Coronary artery (tissue), 2 donors: ENCODE measurements at regions not wholly inside any gene's neighbourhood (a gene's known extent, or its start where the extent isn't known, plus 50 kb on each side); places are given as distances from the start of the nearest gene placed in this dataset.

Experiments
- DNase-seq: peaks from one replicate; pipeline ENCODE4 v3.0.0-alpha.2; 2017; ENCODE audit warnings: low spot score
- H3K27ac ChIP-seq, 2 donors: fragments of 200-600 bp; sonication (generic); one replicate each; pipeline ENCODE4 v1.5.1; 2016 to 2019
- H3K4me3 ChIP-seq: fragments of 200-600 bp; sonication (generic); 2 replicates; pipeline ENCODE4 v1.5.1; 2016; ENCODE audit warnings: mild to moderate bottlenecking, moderate library complexity
- CTCF ChIP-seq: fragments of 200-600 bp; sonication (generic); IDR thresholded peaks from one replicate; pipeline ENCODE4 v1.5.1; 2019; ENCODE audit warnings: antibody characterized with exemption

GRCh38 chr1:98260412-98260811 is 339.6 kb upstream of the DPYD start:
- no peak for DNase-seq
- Histone ChIP-seq H3K4me3 (no peak overlapping the region), H3K27ac (no peak overlapping the region)
- no peak for TF ChIP-seq CTCF

- TF ChIP-seq CTCF: no peak
- Histone ChIP-seq H3K4me3 (no peak overlapping the region), H3K27ac (no peak overlapping the region)
- no peak for DNase-seq
Measured at GRCh38 chr1:98256700-98257099, 335.9 kb upstream of the DPYD start.

- no peak overlapping the region for H3K27ac ChIP-seq
- no peak for DNase-seq
- H3K4me3 ChIP-seq: no peak overlapping the region
- TF ChIP-seq CTCF: no peak
Measured at GRCh38 chr1:98253145-98253544, 332.3 kb upstream of the DPYD start.

- H3K27ac ChIP-seq: no peak overlapping the region
- no peak for TF ChIP-seq CTCF
- no peak overlapping the region for H3K4me3 ChIP-seq
- DNase-seq: no peak
Measured at GRCh38 chr1:98251497-98251896, 330.7 kb upstream of the DPYD start.

- no peak for TF ChIP-seq CTCF
- no peak overlapping the region for H3K4me3 ChIP-seq
- no peak overlapping the region for H3K27ac ChIP-seq
- DNase-seq: no peak
Measured at GRCh38 chr1:98232678-98233077, 311.8 kb upstream of the DPYD start.

GRCh38 chr1:98222706-98223105 is 301.9 kb upstream of the DPYD start:
- no peak for DNase-seq
- Histone ChIP-seq H3K27ac (no peak overlapping the region), H3K4me3 (no peak overlapping the region)
- TF ChIP-seq CTCF: no peak

- Histone ChIP-seq H3K4me3 (no peak overlapping the region), H3K27ac (no peak overlapping the region)
- TF ChIP-seq CTCF: no peak
- DNase-seq: no peak
Measured at GRCh38 chr1:98221923-98222322, 301.1 kb upstream of the DPYD start.
